T-helper 17 cell (primary cell): ENCODE measurements at regions not wholly inside any gene's neighbourhood (a gene's known extent, or its start where the extent isn't known, plus 50 kb on each side); places are given as distances from the start of the nearest gene placed in this dataset.
"Not testable (repeated sequence)": the region's sequence is repeated elsewhere in the genome, so short reads cannot be mapped to it uniquely, and the experiment has no call there.

Source experiments
- ATAC-seq: fragments of 150-1000 bp; cut with Tn5 transposase; 2 replicates; pipeline ENCODE4 v1.10.0; 2021; ENCODE audit warnings: mild to moderate bottlenecking, moderate library complexity
- DNase-seq, 3 donors: peaks; one replicate each; pipeline versions ENCODE4 v3.0.0 to v3.0.0-alpha.2; 2020 to 2021
- H3K9me3 ChIP-seq: one replicate; pipeline ENCODE4 v1.7.0; 2013; ENCODE audit warnings: low read length, mild to moderate bottlenecking; ENCODE audit not compliant: control insufficient read depth, poor library complexity, severe bottlenecking
- H3K27ac Mint-ChIP-seq: one replicate; pipeline ENCODE4 v1.8.0; 2022; ENCODE audit warnings: mild to moderate bottlenecking, moderate library complexity, mixed read lengths
- H3K27me3 Mint-ChIP-seq: one replicate; pipeline ENCODE4 v1.8.0; 2022; ENCODE audit warnings: mixed read lengths
- H3K36me3 Mint-ChIP-seq: one replicate; pipeline ENCODE4 v1.8.0; 2022; ENCODE audit warnings: low read depth, mixed read lengths
- H3K4me1 Mint-ChIP-seq: one replicate; pipeline ENCODE4 v1.8.0; 2022; ENCODE audit warnings: mild to moderate bottlenecking, mixed read lengths
- H3K4me3 Mint-ChIP-seq: one replicate; pipeline ENCODE4 v1.8.0; 2022; ENCODE audit warnings: mild to moderate bottlenecking, moderate library complexity, mixed read lengths

DNA sequence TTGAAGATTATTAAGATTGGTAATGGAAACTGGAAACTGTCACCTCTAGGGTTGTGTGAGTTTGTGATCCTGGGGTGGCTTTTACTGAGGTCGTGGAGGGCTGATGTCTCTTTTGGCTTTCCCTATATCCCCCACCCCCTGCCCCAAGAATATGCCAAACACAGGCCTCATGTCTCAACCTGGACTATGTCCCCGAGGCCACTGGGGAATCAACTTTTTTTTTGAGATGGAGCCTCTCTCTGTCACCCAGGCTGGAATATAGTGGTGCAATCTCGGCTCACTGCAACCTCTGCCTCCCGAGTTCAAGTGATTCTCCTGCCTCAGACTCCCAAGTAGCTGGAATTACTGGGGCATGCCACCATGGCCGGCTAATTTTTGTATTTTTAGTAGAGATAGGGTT is 83.3 kb upstream of the RALGAPA2 start:
- Mint-ChIP-seq H3K4me3 (no peak overlapping the region), H3K27ac (no peak overlapping the region), H3K36me3 (no peaks in the 10 kb centered on the region), H3K27me3 (peaks cover 30% of the 10 kb centered on the region), H3K4me1 (no peaks in the 10 kb centered on the region)
- DNase-seq (no peak), ATAC-seq (no peak)
- H3K9me3 ChIP-seq, result no peaks in the 10 kb centered on the region

DNA sequence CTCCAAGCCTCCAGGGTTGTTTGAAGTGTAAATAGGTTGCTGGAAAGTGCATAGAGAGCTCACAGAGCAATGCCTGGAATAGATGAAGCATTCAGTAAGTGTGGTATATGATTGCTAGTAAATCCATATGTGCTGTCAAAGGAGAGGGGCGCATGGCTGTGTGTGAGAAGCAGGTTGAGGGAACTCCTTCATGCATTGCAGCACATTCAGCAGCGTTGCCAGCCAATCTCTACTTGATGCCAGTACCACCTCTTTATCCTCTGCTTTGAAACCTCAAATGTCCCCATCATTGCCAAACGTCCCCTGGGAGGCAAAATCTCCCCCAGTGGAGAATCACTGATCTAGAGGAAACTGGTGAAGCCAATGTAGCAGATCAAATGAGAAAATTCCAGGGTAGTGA is 82.7 kb upstream of the RALGAPA2 start:
- H3K27me3 Mint-ChIP-seq, result peaks cover 30% of the 10 kb centered on the region
- H3K9me3 ChIP-seq, result no peaks in the 10 kb centered on the region
- no peak for DNase-seq
- no peaks in the 10 kb centered on the region for H3K4me1 Mint-ChIP-seq
- no peaks in the 10 kb centered on the region for H3K36me3 Mint-ChIP-seq
- no peak overlapping the region for H3K27ac Mint-ChIP-seq
- no peak overlapping the region for H3K4me3 Mint-ChIP-seq
- ATAC-seq, result no peak

DNA sequence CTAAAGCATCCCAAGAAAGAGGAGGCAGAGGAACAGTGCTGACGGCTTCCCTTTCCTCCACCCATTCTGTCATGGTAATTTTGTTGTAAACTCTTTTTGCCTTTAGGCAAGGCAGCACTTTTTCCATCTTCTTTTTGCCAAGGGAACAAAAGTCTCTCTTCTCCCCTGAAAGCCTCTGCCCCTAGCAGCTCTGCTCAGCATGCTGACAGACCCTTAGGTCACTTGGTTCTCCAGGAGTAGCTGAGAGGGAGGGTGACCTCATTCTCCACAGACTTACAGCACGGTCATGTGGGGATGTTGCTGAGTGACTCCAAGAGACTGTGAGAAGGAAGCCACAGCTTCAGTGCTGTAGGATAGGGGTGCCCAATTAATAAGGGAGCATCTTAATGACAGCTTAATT is 81.1 kb upstream of the RALGAPA2 start:
- DNase-seq (no peak), ATAC-seq (no peak)
- Mint-ChIP-seq H3K4me3 (no peak overlapping the region), H3K27me3 (peaks cover 42% of the 10 kb centered on the region), H3K4me1 (no peaks in the 10 kb centered on the region), H3K36me3 (no peaks in the 10 kb centered on the region), H3K27ac (no peak overlapping the region)
- H3K9me3 ChIP-seq, result no peaks in the 10 kb centered on the region

GRCh38 chr20:20791664-20792568 is 79.5 kb upstream of the RALGAPA2 start:
- H3K27ac Mint-ChIP-seq, result no peak overlapping the region
- DNase-seq, result no peak
- H3K27me3 Mint-ChIP-seq, result peaks cover 42% of the 10 kb centered on the region
- ATAC-seq, result no peak
- H3K4me1 Mint-ChIP-seq, result no peaks in the 10 kb centered on the region
- no peaks in the 10 kb centered on the region for H3K9me3 ChIP-seq
- H3K4me3 Mint-ChIP-seq, result no peak overlapping the region
- H3K36me3 Mint-ChIP-seq, result no peaks in the 10 kb centered on the region

GRCh38 chr20:20788308-20788707 is 75.9 kb upstream of the RALGAPA2 start:
- DNase-seq (no peak), ATAC-seq (no peak)
- Mint-ChIP-seq H3K36me3 (no peaks in the 10 kb centered on the region), H3K4me3 (no peak overlapping the region), H3K27ac (no peak overlapping the region), H3K4me1 (no peaks in the 10 kb centered on the region), H3K27me3 (peaks cover 31% of the 10 kb centered on the region)
- H3K9me3 ChIP-seq, result no peaks in the 10 kb centered on the region

DNA sequence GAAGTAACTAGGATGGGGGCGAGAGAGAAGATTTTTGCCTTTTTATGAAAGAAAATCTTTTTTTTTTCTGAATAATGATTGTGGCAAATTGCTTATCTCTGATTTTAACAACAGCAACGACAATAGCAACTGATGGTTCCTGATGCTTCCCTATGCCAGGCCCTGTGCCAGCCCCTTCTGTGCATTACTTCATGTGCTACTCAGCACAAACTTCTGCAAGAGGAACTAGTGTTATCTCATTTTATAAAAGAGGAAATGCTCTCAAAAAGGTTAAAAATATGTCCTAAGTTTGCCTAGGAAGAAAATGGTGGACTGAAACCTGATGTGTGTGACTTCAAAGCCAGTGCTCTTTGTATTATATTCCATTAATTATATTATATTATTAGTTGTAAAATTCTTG is 74.0 kb upstream of the RALGAPA2 start:
- Mint-ChIP-seq H3K4me3 (no peak overlapping the region), H3K36me3 (no peaks in the 10 kb centered on the region), H3K27ac (no peak overlapping the region), H3K27me3 (peaks cover 25% of the 10 kb centered on the region), H3K4me1 (no peaks in the 10 kb centered on the region)
- ATAC-seq (no peak), DNase-seq (no peak)
- no peaks in the 10 kb centered on the region for H3K9me3 ChIP-seq

- no peaks in the 10 kb centered on the region for H3K4me1 Mint-ChIP-seq
- ATAC-seq (no peak), DNase-seq (no peak)
- no peaks in the 10 kb centered on the region for H3K36me3 Mint-ChIP-seq
- H3K9me3 ChIP-seq, result no peaks in the 10 kb centered on the region
- H3K27ac Mint-ChIP-seq, result no peak overlapping the region
- H3K27me3 Mint-ChIP-seq, result peaks cover 33% of the 10 kb centered on the region
- no peak overlapping the region for H3K4me3 Mint-ChIP-seq
Observed at GRCh38 chr20:20785226-20785625, 72.8 kb upstream of the RALGAPA2 start.

- not testable (repeated sequence) for H3K27ac Mint-ChIP-seq, H3K4me1 Mint-ChIP-seq, DNase-seq, H3K36me3 Mint-ChIP-seq, H3K9me3 ChIP-seq, H3K4me3 Mint-ChIP-seq, ATAC-seq
- peaks cover 37% of the 10 kb centered on the region for H3K27me3 Mint-ChIP-seq
Observed at GRCh38 chr20:20784450-20784849, 72.0 kb upstream of the RALGAPA2 start.

DNA sequence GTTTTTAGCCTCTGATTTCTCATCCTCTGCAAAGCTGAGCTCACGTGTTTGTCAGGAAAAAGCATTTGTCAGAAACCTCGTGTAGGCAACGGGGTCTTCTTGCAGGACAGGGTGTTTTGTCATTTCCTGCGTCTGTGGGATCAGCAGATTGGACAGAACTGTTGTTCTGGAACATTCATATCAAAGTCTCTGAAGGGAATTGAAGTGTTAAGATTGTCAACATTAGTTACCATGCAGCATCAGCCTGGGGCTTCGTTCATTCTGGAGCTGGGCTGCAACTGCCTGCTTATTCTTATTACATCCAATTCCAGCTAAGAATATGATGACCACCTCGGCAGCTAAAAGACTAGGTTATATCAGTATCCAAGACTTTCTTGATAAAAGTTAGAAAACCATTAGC is 71.0 kb upstream of the RALGAPA2 start:
- H3K9me3 ChIP-seq, result no peaks in the 10 kb centered on the region
- Mint-ChIP-seq H3K27ac (no peak overlapping the region), H3K4me1 (no peaks in the 10 kb centered on the region), H3K27me3 (peaks cover 29% of the 10 kb centered on the region), H3K4me3 (no peak overlapping the region), H3K36me3 (no peaks in the 10 kb centered on the region)
- DNase-seq (no peak), ATAC-seq (no peak)

DNA sequence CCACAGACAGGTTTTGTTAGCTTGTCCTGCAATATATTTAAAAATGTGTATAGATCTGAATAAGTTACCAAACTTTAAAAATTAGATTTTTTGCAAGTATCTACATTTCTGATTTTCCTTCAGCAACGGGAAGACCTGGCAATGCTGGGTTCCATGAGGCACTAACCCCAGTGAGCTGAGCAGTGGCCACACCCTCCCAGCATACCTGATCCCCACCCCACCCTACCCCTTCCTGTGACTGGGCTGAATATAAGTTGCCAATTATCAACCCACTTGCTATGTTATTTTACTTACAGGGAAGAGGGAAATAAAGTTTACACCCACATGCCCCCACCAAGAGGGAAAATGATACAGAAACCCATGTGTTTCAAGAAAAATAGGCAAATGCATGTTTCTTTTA is 70.3 kb upstream of the RALGAPA2 start:
- H3K4me1 Mint-ChIP-seq, result no peaks in the 10 kb centered on the region
- ATAC-seq (no peak), DNase-seq (no peak)
- H3K36me3 Mint-ChIP-seq, result no peaks in the 10 kb centered on the region
- no peak overlapping the region for H3K27ac Mint-ChIP-seq
- H3K9me3 ChIP-seq, result no peaks in the 10 kb centered on the region
- peaks cover 29% of the 10 kb centered on the region for H3K27me3 Mint-ChIP-seq
- no peak overlapping the region for H3K4me3 Mint-ChIP-seq

DNA sequence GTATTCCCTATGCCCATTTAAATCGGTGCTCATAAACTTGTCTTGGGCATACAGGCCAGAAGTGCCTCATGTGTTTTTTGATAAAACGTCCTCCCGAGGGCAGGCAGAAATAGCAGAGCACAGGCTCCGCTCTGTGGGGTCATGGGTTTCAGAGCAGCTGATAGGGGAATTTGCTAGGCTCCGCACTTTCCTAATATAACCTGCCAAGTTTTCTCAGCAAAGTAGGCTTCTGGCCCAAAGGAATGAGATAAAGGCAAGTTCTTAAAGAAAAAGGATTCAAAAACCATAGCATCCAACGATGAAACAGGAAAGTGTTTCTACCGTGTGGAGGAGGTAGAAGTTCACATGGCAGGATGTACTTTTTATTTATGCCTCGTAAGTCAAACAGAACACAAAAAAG is 69.8 kb upstream of the RALGAPA2 start:
- DNase-seq (no peak), ATAC-seq (no peak)
- H3K9me3 ChIP-seq, result no peaks in the 10 kb centered on the region
- H3K36me3 Mint-ChIP-seq, result no peaks in the 10 kb centered on the region
- H3K4me1 Mint-ChIP-seq, result no peaks in the 10 kb centered on the region
- no peak overlapping the region for H3K27ac Mint-ChIP-seq
- H3K27me3 Mint-ChIP-seq, result peaks cover 29% of the 10 kb centered on the region
- no peak overlapping the region for H3K4me3 Mint-ChIP-seq

DNA sequence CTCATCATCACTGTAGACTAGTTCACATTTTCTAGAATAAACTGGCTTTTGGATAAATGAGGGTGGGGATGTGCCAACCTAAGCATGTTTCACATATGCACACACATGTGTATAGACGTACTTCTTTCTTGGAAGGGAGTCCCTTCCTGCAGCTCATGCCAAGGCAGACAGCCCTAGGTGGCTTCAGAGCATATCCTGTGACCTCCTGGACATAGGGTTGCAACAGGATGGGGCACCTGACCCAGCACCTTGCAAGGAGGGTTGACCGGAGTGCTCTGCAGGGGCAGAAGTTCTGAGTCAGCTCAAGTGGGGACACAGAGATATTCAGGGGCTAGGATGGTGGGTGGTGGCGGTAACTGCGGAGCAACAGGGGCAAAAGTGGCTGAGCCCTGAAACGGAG is 68.6 kb upstream of the RALGAPA2 start:
- no peak overlapping the region for H3K27ac Mint-ChIP-seq

GRCh38 chr20:20780127-20780824 is 67.8 kb upstream of the RALGAPA2 start:
- Mint-ChIP-seq H3K27ac (no peak overlapping the region), H3K4me1 (no peaks in the 10 kb centered on the region), H3K36me3 (no peaks in the 10 kb centered on the region), H3K4me3 (no peak overlapping the region), H3K27me3 (peaks cover 29% of the 10 kb centered on the region)
- no peaks in the 10 kb centered on the region for H3K9me3 ChIP-seq
- no peak for DNase-seq
- peak; percentile 47 for ATAC-seq

More for the DNA sequence above, 68.6 kb upstream of the RALGAPA2 start:
- H3K27me3 Mint-ChIP-seq, result peaks cover 29% of the 10 kb centered on the region
- no peaks in the 10 kb centered on the region for H3K9me3 ChIP-seq
- ATAC-seq (no peak), DNase-seq (no peak)
- H3K36me3 Mint-ChIP-seq, result no peaks in the 10 kb centered on the region
- H3K4me1 Mint-ChIP-seq, result no peaks in the 10 kb centered on the region
- no peak overlapping the region for H3K4me3 Mint-ChIP-seq

- Mint-ChIP-seq H3K36me3 (no peaks in the 10 kb centered on the region), H3K27me3 (peaks cover 37% of the 10 kb centered on the region), H3K4me3 (no peak overlapping the region), H3K4me1 (no peaks in the 10 kb centered on the region), H3K27ac (no peak overlapping the region)
- H3K9me3 ChIP-seq, result no peaks in the 10 kb centered on the region
- no peak for DNase-seq
- ATAC-seq, result no peak
Observed at GRCh38 chr20:20778676-20779075, 66.2 kb upstream of the RALGAPA2 start.
